T-cell (primary cell): ENCODE measurements at regions not wholly inside any gene's neighbourhood (a gene's known extent, or its start where the extent isn't known, plus 50 kb on each side); places are given as distances from the start of the nearest gene placed in this dataset.
A peak's percentile ranks its signal among the peaks of the same experiment; 100 is the strongest.
"Not testable (repeated sequence)": the region's sequence is repeated elsewhere in the genome, so short reads cannot be mapped to it uniquely, and the experiment has no call there.

Experiments
- ATAC-seq, 4 experiments: fragments of 200-7000 bp in 3 of 4; fragments of 150-1000 bp in 1 of 4; cut with Tn5 transposase; replicated peaks in 1 of 4; 1 replicate in 3 of 4; 2 replicates in 1 of 4; pipeline ENCODE4 v1.10.0; 2021; ENCODE audit warnings: moderate library complexity in 3 of 4, mild to moderate bottlenecking in 2 of 4, moderate number of reproducible peaks in 1 of 4
- CTCF ChIA-PET, 2 donors: fragments of 300-600 bp; sonication (Branson Sonifier 250); formaldehyde crosslinking; loops; one replicate each; lab custom pipeline; 2022; ENCODE audit warnings: antibody characterized with exemption in 2 of 2; lab: Charles Lee
- POLR2A ChIA-PET, 2 donors: fragments of 300-600 bp; sonication (Branson Sonifier 250); formaldehyde crosslinking; loops; one replicate each; lab custom pipeline; 2022; ENCODE audit warnings: antibody characterized with exemption in 2 of 2; lab: Charles Lee
- DNase-seq, 35 experiments: peaks; one replicate each; pipeline versions ENCODE4 v3.0.0 to v3.0.0-alpha.2; 2013 to 2023
- H3K27ac ChIP-seq: one replicate; pipeline ENCODE4 v1.5.1; 2013; ENCODE audit warnings: low read length
- H3K27me3 ChIP-seq, 2 experiments: replicated peaks in 1 of 2; 1 replicate in 1 of 2; 2 replicates in 1 of 2; pipeline versions ENCODE4 v1.6.1 to v1.7.0; 2013; ENCODE audit warnings: low read length in 1 of 2, mixed read lengths in 1 of 2; ENCODE audit not compliant: control insufficient read depth in 2 of 2, insufficient read depth in 2 of 2; ENCODE audit errors: extremely low read depth in 1 of 2
- H3K36me3 ChIP-seq, 2 donors: 1 replicate in 1 of 2; 2 replicates in 1 of 2; pipeline versions ENCODE4 v1.6.1 to v1.7.0; 2013; ENCODE audit warnings: low read length in 1 of 2; ENCODE audit not compliant: control insufficient read depth in 2 of 2, insufficient read depth in 1 of 2; ENCODE audit errors: extremely low read depth in 1 of 2
- H3K4me1 ChIP-seq, 2 experiments: 1 replicate in 1 of 2; 2 replicates in 1 of 2; pipeline versions ENCODE4 v1.6.1 to v1.7.0; 2013; ENCODE audit warnings: low read length in 2 of 2, mixed read lengths in 1 of 2; ENCODE audit not compliant: insufficient read depth in 2 of 2, control insufficient read depth in 1 of 2; ENCODE audit errors: extremely low read depth in 1 of 2
- H3K4me3 ChIP-seq, 2 donors: 1 replicate in 1 of 2; 2 replicates in 1 of 2; pipeline versions ENCODE4 v1.5.1 to v1.7.0; 2013; ENCODE audit warnings: mild to moderate bottlenecking in 2 of 2, low read length in 1 of 2, moderate library complexity in 1 of 2; ENCODE audit not compliant: control insufficient read depth in 1 of 2; ENCODE audit errors: extremely low read depth in 1 of 2
- H3K9me3 ChIP-seq: 2 replicates; pipeline ENCODE4 v1.7.0; 2013
- H3K27ac Mint-ChIP-seq, 2 donors: one replicate each; pipeline ENCODE4 v1.8.0; 2020 to 2021; ENCODE audit warnings: mild to moderate bottlenecking in 2 of 2, mixed read lengths in 2 of 2
- H3K27me3 Mint-ChIP-seq, 2 donors: one replicate each; pipeline ENCODE4 v1.8.0; 2021 to 2022; ENCODE audit warnings: mixed read lengths in 2 of 2
- H3K36me3 Mint-ChIP-seq: one replicate; pipeline ENCODE4 v1.8.0; 2021; ENCODE audit warnings: mixed read lengths
- H3K4me1 Mint-ChIP-seq, 3 donors: one replicate each; pipeline ENCODE4 v1.8.0; 2020 to 2022; ENCODE audit warnings: mixed read lengths in 3 of 3, mild to moderate bottlenecking in 1 of 3
- H3K4me3 Mint-ChIP-seq, 3 donors: one replicate each; pipeline ENCODE4 v1.8.0; 2020 to 2022; ENCODE audit warnings: mild to moderate bottlenecking in 3 of 3, mixed read lengths in 3 of 3, moderate library complexity in 3 of 3
- H3K9me3 Mint-ChIP-seq, 3 donors: one replicate each; pipeline ENCODE4 v1.8.0; 2020 to 2022; ENCODE audit warnings: mixed read lengths in 3 of 3
- WGBS: methylation state at CpG from one replicate; pipeline ENCODE4 v1.1.5; 2013; ENCODE audit warnings: missing lambda C conversion rate; ENCODE audit not compliant: insufficient coverage; 5-methylcytosine and 5-hydroxymethylcytosine counted together

DNA sequence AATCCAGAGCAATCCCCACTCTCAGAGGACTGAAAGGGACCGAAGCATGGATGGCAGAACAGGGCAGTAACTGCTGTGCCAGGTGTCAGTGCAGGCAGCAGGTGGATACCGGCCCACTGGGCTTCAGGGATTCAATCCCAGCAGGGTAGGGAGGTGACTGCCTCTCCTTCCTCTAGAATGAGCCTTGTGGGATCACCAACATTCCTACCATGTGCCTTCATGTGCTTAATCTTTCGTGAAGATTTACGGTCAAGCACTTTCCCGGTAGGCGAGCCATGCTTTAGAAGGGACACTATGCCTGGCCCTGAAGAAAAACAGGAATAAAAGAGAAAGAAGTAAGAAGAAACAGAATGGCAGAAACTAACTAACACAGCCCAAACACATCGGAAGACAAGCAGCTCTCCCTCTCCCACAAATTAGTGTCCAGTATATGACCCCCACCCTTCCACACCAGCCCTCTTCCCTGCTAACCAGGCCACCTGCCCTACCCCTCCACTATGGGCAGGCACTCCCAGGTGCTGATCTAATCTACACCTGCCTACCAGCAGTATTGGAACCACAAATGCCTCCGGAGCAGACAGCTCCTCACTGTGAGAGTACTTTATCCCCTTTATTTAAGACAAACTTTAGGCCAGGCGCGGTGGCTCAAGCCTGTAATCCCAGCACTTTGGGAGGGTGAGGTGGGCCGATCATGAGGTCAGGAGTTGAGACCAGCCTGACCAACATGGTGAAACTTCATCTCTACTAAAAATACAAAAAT is 162.5 kb downstream of the NUFIP1 start:
- ChIA-PET CTCF (no interaction called here), POLR2A (no interaction called here)
- WGBS = 93% methylated on average over 3 of the region's 11 CpGs
- Histone ChIP-seq H3K4me3 (no peak overlapping the region), H3K9me3 (no peaks in the 10 kb centered on the region), H3K4me1 (no peaks in the 10 kb centered on the region), H3K27ac (no peak overlapping the region), H3K27me3 (peaks cover 0 to 6% of the 10 kb centered on the region in 2 experiments), H3K36me3 (no peaks in the 10 kb centered on the region)
- Mint-ChIP-seq H3K4me1 (no peaks in the 10 kb centered on the region), H3K4me3 (no peak overlapping the region), H3K9me3 (no peaks in the 10 kb centered on the region), H3K36me3 (no peaks in the 10 kb centered on the region), H3K27ac (no peak overlapping the region), H3K27me3 (peaks cover 4 to 7% of the 10 kb centered on the region in 2 donors)
- DNase-seq (no peak), ATAC-seq (no peak)

DNA sequence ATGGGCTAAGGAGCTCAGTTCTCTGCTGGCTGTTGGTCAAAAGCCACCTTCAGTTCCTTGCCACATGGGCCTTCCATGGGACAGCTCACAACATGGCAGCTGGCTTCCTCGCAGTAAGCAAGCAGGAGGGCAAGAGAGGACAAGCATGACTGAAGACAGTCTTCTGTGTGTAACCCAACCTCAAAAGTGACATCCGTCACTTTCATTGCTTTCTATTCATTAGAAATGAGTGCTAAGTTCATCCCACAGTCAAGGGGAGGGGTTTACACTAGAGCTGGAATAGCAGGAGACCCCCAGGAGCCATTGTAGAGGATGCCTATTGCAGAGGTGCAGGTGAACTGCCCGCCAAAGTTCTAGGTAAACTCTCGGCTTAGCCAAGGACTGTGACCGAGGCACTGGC is 163.3 kb downstream of the NUFIP1 start:
- DNase-seq (no peak), ATAC-seq (no peak)
- WGBS = 79% methylated on average over 3 of the region's 5 CpGs
- peaks cover 4% of the 10 kb centered on the region in 2 donors for H3K27me3 Mint-ChIP-seq
- no peaks in the 10 kb centered on the region for H3K4me1 Mint-ChIP-seq
- no peaks in the 10 kb centered on the region for H3K9me3 Mint-ChIP-seq
- Histone ChIP-seq H3K27me3 (peaks cover 0 to 6% of the 10 kb centered on the region in 2 experiments), H3K36me3 (no peaks in the 10 kb centered on the region), H3K4me3 (no peak overlapping the region), H3K9me3 (no peaks in the 10 kb centered on the region), H3K27ac (no peak overlapping the region), H3K4me1 (no peaks in the 10 kb centered on the region)
- ChIA-PET POLR2A (no interaction called here), CTCF (no interaction called here)
- no peak overlapping the region for H3K27ac Mint-ChIP-seq
- no peaks in the 10 kb centered on the region for H3K36me3 Mint-ChIP-seq
- H3K4me3 Mint-ChIP-seq = no peak overlapping the region

DNA sequence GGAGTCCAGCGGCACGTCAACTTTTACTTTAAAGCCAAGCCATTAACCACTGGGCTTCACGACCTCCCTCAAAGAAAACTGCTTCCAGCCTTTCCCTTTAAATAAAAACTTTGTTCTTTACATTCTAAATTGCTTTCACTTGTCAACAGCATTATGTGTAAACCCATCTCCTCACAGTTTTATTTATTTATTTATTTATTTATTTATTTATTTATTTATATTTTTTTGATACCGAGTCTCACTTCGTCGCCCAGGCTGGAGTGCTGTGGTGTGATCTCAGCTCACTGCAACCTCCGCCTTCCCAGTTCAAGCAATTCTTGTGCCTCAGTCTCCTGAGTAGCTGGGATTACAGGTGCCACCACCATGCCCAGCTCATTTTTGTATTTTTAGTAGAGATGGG is 165.7 kb downstream of the NUFIP1 start:
- 87% methylated on average over 3 of the region's 7 CpGs for WGBS
- H3K36me3 Mint-ChIP-seq, H3K27me3 Mint-ChIP-seq, H3K9me3 Mint-ChIP-seq, DNase-seq, H3K9me3 ChIP-seq, H3K27me3 ChIP-seq, CTCF ChIA-PET, H3K4me1 ChIP-seq, H3K4me3 Mint-ChIP-seq, ATAC-seq, POLR2A ChIA-PET, H3K4me1 Mint-ChIP-seq, H3K27ac ChIP-seq, H3K27ac Mint-ChIP-seq, H3K36me3 ChIP-seq, H3K4me3 ChIP-seq: not testable (repeated sequence)

DNA sequence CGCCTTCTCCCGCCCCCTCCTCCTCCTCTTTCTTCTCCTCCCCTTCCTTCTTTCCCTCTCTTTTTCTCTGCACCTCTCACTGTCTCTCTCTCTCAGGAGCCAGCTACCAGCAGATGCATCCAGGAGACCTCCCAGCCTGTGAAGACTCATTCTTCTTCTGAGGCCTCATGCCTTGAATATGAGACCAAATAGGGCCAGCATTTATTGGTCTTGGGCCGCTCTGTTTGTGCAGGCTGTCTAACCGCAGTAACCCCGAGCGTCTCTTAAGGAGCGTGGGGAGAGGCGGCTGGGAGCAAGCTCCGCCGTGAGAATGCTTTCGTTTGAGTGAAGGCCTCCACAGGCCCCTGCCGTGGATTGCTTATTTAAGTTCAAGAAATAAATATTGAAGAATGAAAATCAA is 167.0 kb downstream of the NUFIP1 start:
- peaks cover 0 to 10% of the 10 kb centered on the region in 2 experiments for H3K27me3 ChIP-seq
- Mint-ChIP-seq H3K9me3 (no peaks in the 10 kb centered on the region), H3K27ac (no peak overlapping the region), H3K4me1 (no peaks in the 10 kb centered on the region), H3K27me3 (peaks cover 6 to 7% of the 10 kb centered on the region in 2 donors), H3K36me3 (no peaks in the 10 kb centered on the region), H3K4me3 (no peak overlapping the region)
- no peak overlapping the region for H3K27ac ChIP-seq
- no peak overlapping the region for H3K4me3 ChIP-seq
- ChIA-PET POLR2A (no interaction called here), CTCF (no interaction called here)
- 90% methylated on average over 12 of the region's 12 CpGs for WGBS
- no peaks in the 10 kb centered on the region for H3K4me1 ChIP-seq
- H3K36me3 ChIP-seq = no peaks in the 10 kb centered on the region
- DNase-seq = no peak
- no peaks in the 10 kb centered on the region for H3K9me3 ChIP-seq
- ATAC-seq = no peak

DNA sequence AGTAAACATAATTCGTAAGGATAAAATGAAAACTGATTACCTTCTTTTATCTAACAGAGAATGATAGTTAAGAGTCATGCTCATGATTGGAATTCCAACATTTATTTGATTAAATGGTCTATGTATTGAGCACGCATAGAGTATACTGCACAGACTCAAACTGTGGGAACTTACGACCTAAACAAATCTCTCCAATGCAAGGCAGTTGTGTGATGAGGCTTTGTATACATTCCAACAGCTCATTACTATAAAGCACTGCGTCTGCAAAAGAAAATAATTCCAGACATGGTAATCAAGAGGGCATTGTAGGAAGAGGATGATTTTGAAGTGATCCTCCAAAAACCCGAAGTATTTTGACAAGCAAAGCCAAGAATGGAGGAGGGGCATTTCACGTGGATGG is 169.5 kb downstream of the NUFIP1 start:
- no peak overlapping the region for H3K4me3 Mint-ChIP-seq
- Histone ChIP-seq H3K9me3 (no peaks in the 10 kb centered on the region), H3K36me3 (no peaks in the 10 kb centered on the region), H3K27ac (no peak overlapping the region), H3K4me1 (no peaks in the 10 kb centered on the region), H3K4me3 (no peak overlapping the region), H3K27me3 (peaks cover 0 to 9% of the 10 kb centered on the region in 2 experiments)
- ChIA-PET CTCF (no interaction called here), POLR2A (no interaction called here)
- H3K4me1 Mint-ChIP-seq = no peaks in the 10 kb centered on the region
- H3K36me3 Mint-ChIP-seq = no peaks in the 10 kb centered on the region
- DNase-seq = no peak
- WGBS = no CpG with 5 or more reads among the region's 6 CpGs
- H3K27me3 Mint-ChIP-seq = peaks cover 6 to 9% of the 10 kb centered on the region in 2 donors
- H3K27ac Mint-ChIP-seq = no peak overlapping the region
- H3K9me3 Mint-ChIP-seq = no peaks in the 10 kb centered on the region
- no peak for ATAC-seq

DNA sequence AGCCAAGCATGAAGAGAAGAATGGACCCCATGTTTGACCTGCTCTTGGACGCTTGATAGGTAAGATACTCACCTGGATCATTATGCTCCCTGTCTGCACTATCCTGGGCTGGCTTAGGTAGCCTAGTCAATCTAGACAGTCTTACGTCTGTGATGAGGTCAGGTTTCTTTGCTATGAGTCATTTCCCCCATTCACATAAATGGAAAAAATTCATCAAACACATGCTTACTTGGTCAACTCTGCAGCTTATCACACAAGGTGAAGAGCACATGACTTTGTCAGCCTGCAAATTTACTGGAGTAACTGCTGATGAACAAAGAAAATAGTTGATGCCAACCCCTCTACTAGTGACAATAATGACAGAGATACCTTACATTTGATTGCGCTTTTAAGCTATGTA is 170.0 kb downstream of the NUFIP1 start:
- CTCF ChIA-PET = interaction anchor here in 1 of 2 donors (0.7 kb wide), 1 partner anchor 886 kb away, joined by 3 read pairs; no protein-coding TSS in a partner anchor

More for the DNA sequence above, 170.0 kb downstream of the NUFIP1 start:
- H3K9me3 Mint-ChIP-seq = no peaks in the 10 kb centered on the region
- H3K4me3 Mint-ChIP-seq = no peak overlapping the region
- Histone ChIP-seq H3K27me3 (peaks cover 0 to 9% of the 10 kb centered on the region in 2 experiments), H3K4me3 (no peak overlapping the region), H3K4me1 (no peaks in the 10 kb centered on the region), H3K36me3 (no peaks in the 10 kb centered on the region), H3K27ac (no peak overlapping the region), H3K9me3 (no peaks in the 10 kb centered on the region)
- WGBS = no CpG with 5 or more reads among the region's 3 CpGs
- DNase-seq (no peak), ATAC-seq (peak in 1 of 4 experiments; percentile 24)
- POLR2A ChIA-PET = no interaction called here
- H3K4me1 Mint-ChIP-seq = no peaks in the 10 kb centered on the region
- no peak overlapping the region for H3K27ac Mint-ChIP-seq
- peaks cover 3 to 10% of the 10 kb centered on the region in 2 donors for H3K27me3 Mint-ChIP-seq
- no peaks in the 10 kb centered on the region for H3K36me3 Mint-ChIP-seq
